Jurkat, Clone E6-1 (cell line): ENCODE measurements at regions not wholly inside any gene's neighbourhood (a gene's known extent, or its start where the extent isn't known, plus 50 kb on each side); places are given as distances from the start of the nearest gene placed in this dataset.
"Not testable (repeated sequence)": the region's sequence is repeated elsewhere in the genome, so short reads cannot be mapped to it uniquely, and the experiment has no call there.

ENCODE experiments used
- DNase-seq: peaks from one replicate; pipeline ENCODE4 v3.0.0-alpha.2; 2011; ENCODE audit warnings: low read depth, low spot score
- H3K4me3 ChIP-seq: 2 replicates; pipeline ENCODE4 v1.5.1; 2011; ENCODE audit warnings: mild to moderate bottlenecking, low read length, control low read depth, moderate library complexity

- no peak overlapping the region for H3K4me3 ChIP-seq
- no peak for DNase-seq
These were observed 1064.6 kb upstream of the SLIT2 start for GRCh38 chr4:19187096-19187495.

GRCh38 chr4:19181631-19182030 lies 1070.1 kb upstream of the SLIT2 start:
- not testable (repeated sequence) for DNase-seq, H3K4me3 ChIP-seq

- no peak overlapping the region for H3K4me3 ChIP-seq
- DNase-seq: no peak
These were observed 1072.9 kb upstream of the SLIT2 start for GRCh38 chr4:19178835-19179234.

DNA sequence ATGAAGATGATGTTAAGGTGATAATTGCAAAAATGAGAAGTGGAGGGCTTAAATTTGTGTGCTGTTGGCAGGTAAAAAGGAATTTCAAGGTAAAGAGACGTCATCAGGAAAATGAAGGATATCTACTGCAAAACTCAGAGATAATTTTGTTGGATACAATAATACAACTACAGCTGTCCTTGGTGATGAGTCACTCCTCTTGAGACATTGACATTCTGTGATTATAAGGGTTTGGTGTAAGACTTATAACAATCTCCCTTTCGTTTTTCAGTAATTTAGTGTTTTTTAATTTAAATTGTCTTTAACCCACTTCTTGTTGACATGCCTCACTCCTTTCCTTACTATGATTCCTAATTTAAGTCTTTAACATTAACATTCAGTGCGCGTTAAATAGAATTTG lies 1074.1 kb upstream of the SLIT2 start:
- no peak overlapping the region for H3K4me3 ChIP-seq
- DNase-seq: no peak

GRCh38 chr4:19171832-19172231 lies 1079.9 kb upstream of the SLIT2 start:
- DNase-seq: no peak
- no peak overlapping the region for H3K4me3 ChIP-seq

GRCh38 chr4:19167311-19167710 lies 1084.4 kb upstream of the SLIT2 start:
- H3K4me3 ChIP-seq: no peak overlapping the region
- DNase-seq: no peak

DNA sequence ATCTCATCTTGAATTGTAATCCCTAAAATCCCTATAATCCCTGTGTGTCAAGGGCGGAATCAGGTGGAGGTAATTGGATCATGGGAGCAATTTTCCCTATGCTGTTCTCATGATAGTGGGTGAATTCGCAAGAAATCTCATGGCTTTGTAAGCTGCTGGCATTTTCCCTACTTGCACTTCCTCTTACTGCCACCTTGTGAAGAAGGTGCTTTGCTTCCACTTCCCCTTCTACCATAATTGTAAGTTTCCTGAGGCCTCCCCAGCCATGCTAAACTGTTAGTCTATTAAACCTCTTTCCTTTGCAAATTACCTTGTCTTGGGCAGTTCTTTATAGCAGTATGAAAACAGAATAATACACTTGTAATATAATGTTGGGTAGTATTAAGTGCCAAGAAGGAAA lies 1087.4 kb upstream of the SLIT2 start:
- DNase-seq: no peak
- H3K4me3 ChIP-seq: no peak overlapping the region

GRCh38 chr4:19159874-19160273 lies 1091.8 kb upstream of the SLIT2 start:
- no peak overlapping the region for H3K4me3 ChIP-seq
- no peak for DNase-seq

GRCh38 chr4:19158107-19158809 lies 1093.4 kb upstream of the SLIT2 start:
- H3K4me3 ChIP-seq: no peak overlapping the region

GRCh38 chr4:19156786-19157185 lies 1094.9 kb upstream of the SLIT2 start:
- no peak overlapping the region for H3K4me3 ChIP-seq
- no peak for DNase-seq

More at GRCh38 chr4:19158107-19158809, 1093.4 kb upstream of the SLIT2 start:
- DNase-seq: no peak

DNA sequence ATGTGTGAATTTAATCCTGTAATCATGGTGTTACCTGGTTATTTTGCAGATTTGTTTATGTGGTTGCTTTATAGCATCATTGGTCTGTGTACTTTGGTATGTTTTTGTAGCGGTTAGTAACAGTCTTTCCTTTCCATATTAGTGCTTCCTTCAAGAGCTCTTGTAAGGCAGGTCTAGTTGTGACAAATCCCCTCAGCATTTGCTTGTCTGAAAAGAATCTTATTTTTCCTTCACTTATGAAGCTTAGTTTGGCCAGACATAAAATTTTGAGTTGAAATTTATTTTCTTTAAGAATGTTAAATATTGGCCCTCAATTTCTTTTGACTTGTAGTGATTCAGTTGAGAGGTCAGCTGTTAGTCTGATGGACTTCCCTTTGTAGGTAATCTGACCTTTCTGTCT lies 1096.1 kb upstream of the SLIT2 start:
- H3K4me3 ChIP-seq: no peak overlapping the region
- no peak for DNase-seq

GRCh38 chr4:19154267-19154666 lies 1097.4 kb upstream of the SLIT2 start:
- H3K4me3 ChIP-seq, DNase-seq: not testable (repeated sequence)

GRCh38 chr4:19152264-19152663 lies 1099.4 kb upstream of the SLIT2 start:
- H3K4me3 ChIP-seq: no peak overlapping the region
- DNase-seq: no peak

GRCh38 chr4:19151684-19152083 lies 1100.0 kb upstream of the SLIT2 start:
- no peak for DNase-seq
- H3K4me3 ChIP-seq: no peak overlapping the region

- no peak overlapping the region for H3K4me3 ChIP-seq
- no peak for DNase-seq
These were observed 1105.7 kb upstream of the SLIT2 start for GRCh38 chr4:19146038-19146437.

- no peak overlapping the region for H3K4me3 ChIP-seq
- no peak for DNase-seq
These were observed 1114.5 kb upstream of the LCORL start for GRCh38 chr4:19135895-19136633.

DNA sequence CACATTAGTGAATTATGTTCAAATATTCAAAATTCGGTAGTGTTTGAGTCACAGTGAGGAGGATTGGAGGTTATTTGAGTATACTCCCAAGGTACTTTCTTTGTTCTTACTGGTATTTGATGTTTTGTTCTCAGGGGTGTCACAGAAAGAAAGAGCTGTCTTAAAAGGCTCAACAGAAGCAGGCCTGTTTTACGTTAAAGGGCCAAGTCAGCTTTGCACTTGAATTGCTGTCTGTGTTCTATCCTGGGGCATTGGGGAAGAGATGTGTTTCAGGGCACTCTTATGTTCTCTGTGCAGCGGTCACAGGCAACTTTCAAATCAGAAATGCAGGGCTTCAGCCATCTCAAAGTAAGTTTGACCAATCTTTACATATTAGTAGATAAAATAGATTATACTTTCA lies 1113.1 kb upstream of the LCORL start:
- DNase-seq: no peak
- H3K4me3 ChIP-seq: no peak overlapping the region

DNA sequence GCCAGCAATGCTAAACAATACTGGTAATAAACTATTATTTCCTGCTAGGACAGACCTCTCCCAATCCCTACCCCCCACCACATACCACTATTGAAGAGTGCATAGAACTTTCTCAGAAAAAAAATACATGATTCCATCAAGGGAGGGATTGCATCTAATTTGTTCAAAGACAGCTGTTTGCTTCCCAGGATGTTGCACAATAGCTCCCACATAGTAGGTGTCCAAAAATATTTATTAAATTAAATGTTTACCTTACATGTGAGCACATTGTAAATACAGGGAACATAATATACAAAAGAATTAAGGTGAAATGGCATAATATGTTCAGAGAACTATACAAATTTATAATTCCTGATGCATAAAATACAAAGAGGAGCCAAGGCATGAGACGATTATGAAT lies 1111.8 kb upstream of the LCORL start:
- DNase-seq: no peak
- H3K4me3 ChIP-seq: no peak overlapping the region

DNA sequence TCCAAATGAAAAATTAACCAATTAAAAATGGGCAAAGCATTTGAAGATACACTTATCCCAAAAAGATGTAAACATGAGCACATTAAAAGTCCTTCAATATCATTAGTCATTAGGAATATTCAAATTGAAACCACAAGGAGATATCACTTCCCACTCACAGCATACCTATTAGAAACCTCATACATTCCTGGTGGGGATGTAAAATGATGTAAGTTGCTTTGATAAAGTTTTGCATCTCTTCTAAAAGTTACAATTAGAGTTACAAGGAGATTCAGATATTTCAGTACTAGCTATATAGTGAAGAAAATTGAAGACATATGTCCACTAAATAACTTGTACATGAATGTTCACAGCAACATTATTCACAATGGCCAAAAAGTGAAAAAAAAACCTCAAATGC lies 1109.3 kb upstream of the LCORL start:
- no peak for DNase-seq
- no peak overlapping the region for H3K4me3 ChIP-seq

DNA sequence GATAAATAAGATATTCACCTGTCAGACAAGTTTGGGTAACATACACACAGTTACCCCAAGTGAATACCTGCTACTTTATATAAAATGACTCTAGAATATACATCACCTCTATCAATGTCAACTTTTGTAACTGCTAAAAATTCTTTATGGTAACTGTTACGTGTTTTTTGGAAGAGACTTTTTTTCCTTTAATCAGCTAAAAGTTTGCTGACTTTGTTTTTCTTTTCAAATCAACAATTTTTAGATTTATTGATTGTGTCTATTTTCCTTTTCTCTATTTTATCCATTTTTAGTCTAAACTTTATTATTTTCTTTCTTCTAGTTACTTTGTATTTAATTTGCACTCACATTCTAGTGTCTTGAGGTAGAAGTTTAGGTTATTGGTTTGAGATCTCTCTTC lies 1106.6 kb upstream of the LCORL start:
- DNase-seq: no peak

GRCh38 chr4:19126903-19127302 lies 1105.3 kb upstream of the LCORL start:
- no peak overlapping the region for H3K4me3 ChIP-seq
- no peak for DNase-seq

More for the DNA sequence above, 1106.6 kb upstream of the LCORL start:
- no peak overlapping the region for H3K4me3 ChIP-seq
